Neuronal stem cell (in vitro differentiated cells): ENCODE measurements at regions not wholly inside any gene's neighbourhood (a gene's known extent, or its start where the extent isn't known, plus 50 kb on each side); places are given as distances from the start of the nearest gene placed in this dataset.
"Not testable (repeated sequence)": the region's sequence is repeated elsewhere in the genome, so short reads cannot be mapped to it uniquely, and the experiment has no call there.

ENCODE experiments used
- DNase-seq: peaks from one replicate; pipeline ENCODE4 v3.0.0-alpha.2; 2013; ENCODE audit warnings: low spot score
- H2AFZ ChIP-seq: one replicate; pipeline ENCODE4 v1.6.1; 2013; ENCODE audit warnings: mild to moderate bottlenecking, low read length, inconsistent platforms
- H2AK5ac ChIP-seq: 2 replicates; pipeline ENCODE4 v1.6.1; 2013; ENCODE audit warnings: low read depth, mild to moderate bottlenecking, inconsistent platforms, low read length, moderate library complexity, mixed read lengths
- H2BK120ac ChIP-seq: 2 replicates; pipeline ENCODE4 v1.6.1; 2013; ENCODE audit warnings: low read depth, mild to moderate bottlenecking, inconsistent platforms, low read length, moderate library complexity, mixed read lengths
- H2BK12ac ChIP-seq: one replicate; pipeline ENCODE4 v1.6.1; 2013; ENCODE audit warnings: low read length, inconsistent platforms
- H2BK15ac ChIP-seq: 2 replicates; pipeline ENCODE4 v1.6.1; 2013; ENCODE audit warnings: mild to moderate bottlenecking, low read length, inconsistent platforms, mixed read lengths
- H2BK5ac ChIP-seq: one replicate; pipeline ENCODE4 v1.6.1; 2013; ENCODE audit warnings: inconsistent platforms, mild to moderate bottlenecking, low read length, moderate library complexity
- H3K14ac ChIP-seq: one replicate; pipeline ENCODE4 v1.6.1; 2013; ENCODE audit warnings: low read length, inconsistent platforms
- H3K18ac ChIP-seq: 2 replicates; pipeline ENCODE4 v1.6.1; 2013; ENCODE audit warnings: low read length, inconsistent platforms
- H3K23ac ChIP-seq: 2 replicates; pipeline ENCODE4 v1.6.1; 2013; ENCODE audit warnings: low read depth, mild to moderate bottlenecking, mixed read lengths, low read length, inconsistent platforms; ENCODE audit not compliant: poor library complexity
- H3K27ac ChIP-seq: replicated peaks from 3 replicates; pipeline ENCODE4 v1.5.1; 2013; ENCODE audit warnings: low read length, inconsistent platforms
- H3K27me3 ChIP-seq, 3 experiments: 2 replicates each; pipeline ENCODE4 v1.6.1; 2013; ENCODE audit warnings: low read length in 3 of 3, mild to moderate bottlenecking in 2 of 3, inconsistent platforms in 1 of 3, low read depth in 1 of 3, mixed read lengths in 1 of 3, moderate library complexity in 1 of 3; ENCODE audit not compliant: control insufficient read depth in 3 of 3, insufficient read depth in 3 of 3
- H3K36me3 ChIP-seq, 2 donors: replicated peaks in 1 of 2; 2 replicates each; pipeline ENCODE4 v1.6.1; 2013; ENCODE audit warnings: low read length in 2 of 2; ENCODE audit not compliant: control insufficient read depth in 2 of 2, insufficient read depth in 2 of 2
- H3K4ac ChIP-seq: 2 replicates; pipeline ENCODE4 v1.6.1; 2013; ENCODE audit warnings: inconsistent platforms, mild to moderate bottlenecking, low read length, moderate library complexity
- H3K4me1 ChIP-seq, 2 donors: 1 replicate in 1 of 2; 2 replicates in 1 of 2; pipeline ENCODE4 v1.6.1; 2013; ENCODE audit warnings: low read length in 2 of 2, low read depth in 1 of 2; ENCODE audit not compliant: control insufficient read depth in 2 of 2, insufficient read depth in 1 of 2
- H3K4me2 ChIP-seq: one replicate; pipeline ENCODE4 v1.6.1; 2013; ENCODE audit warnings: mild to moderate bottlenecking, low read length, inconsistent platforms; ENCODE audit not compliant: insufficient read depth, poor library complexity, severe bottlenecking
- H3K4me3 ChIP-seq, 2 donors: 2 replicates each; pipeline ENCODE4 v1.5.1; 2013; ENCODE audit warnings: low read length in 2 of 2, mild to moderate bottlenecking in 2 of 2, inconsistent platforms in 1 of 2, moderate library complexity in 1 of 2
- H3K79me1 ChIP-seq: one replicate; pipeline ENCODE4 v1.6.1; 2013; ENCODE audit warnings: low read depth, mild to moderate bottlenecking, inconsistent platforms, low read length, moderate library complexity
- H3K9ac ChIP-seq: one replicate; pipeline ENCODE4 v1.6.1; 2013; ENCODE audit warnings: mild to moderate bottlenecking, low read depth, low read length, inconsistent platforms; ENCODE audit not compliant: poor library complexity
- H3K9me3 ChIP-seq, 2 donors: replicated peaks in 1 of 2; 2 replicates each; pipeline versions ENCODE3 to v1.6.1; 2013; ENCODE audit warnings: low read length in 2 of 2, mild to moderate bottlenecking in 2 of 2, inconsistent platforms in 1 of 2, low read depth in 1 of 2, mixed read lengths in 1 of 2, moderate library complexity in 1 of 2; ENCODE audit not compliant: control insufficient read depth in 2 of 2, insufficient read depth in 1 of 2
- H4K8ac ChIP-seq: one replicate; pipeline ENCODE4 v1.6.1; 2013; ENCODE audit warnings: low read depth, mild to moderate bottlenecking, inconsistent platforms, low read length, moderate library complexity
- H4K91ac ChIP-seq: one replicate; pipeline ENCODE4 v1.6.1; 2013; ENCODE audit warnings: low read length, low read depth, mild to moderate bottlenecking, inconsistent platforms; ENCODE audit not compliant: poor library complexity
- WGBS, 2 donors: extraction: QIAGEN DNeasy Blood & Tissue Kit; methylation state at CpG; one replicate each; pipeline ENCODE4 v1.1.7; 2013; ENCODE audit warnings: missing lambda C conversion rate in 2 of 2, mixed read lengths in 1 of 2; ENCODE audit not compliant: insufficient read length in 2 of 2, insufficient replicate concordance in 1 of 2; ENCODE audit errors: extremely low coverage in 2 of 2; 5-methylcytosine and 5-hydroxymethylcytosine counted together

- no peak overlapping the region for H2BK15ac ChIP-seq
- peaks cover 0 to 4% of the 10 kb centered on the region in 2 donors for H3K4me1 ChIP-seq
- H2BK12ac ChIP-seq: no peak overlapping the region
- no peak overlapping the region for H3K9ac ChIP-seq
- peak overlapping the region; percentile 53 for H3K18ac ChIP-seq
- H3K27me3 ChIP-seq: no peaks in the 10 kb centered on the region
- H3K9me3 ChIP-seq: no peaks in the 10 kb centered on the region
- peak overlapping the region; percentile 29 for H2AFZ ChIP-seq
- H2BK120ac ChIP-seq: no peak overlapping the region
- no peak for DNase-seq
- no peak overlapping the region for H2BK5ac ChIP-seq
- H3K79me1 ChIP-seq: no peaks in the 10 kb centered on the region
- peak overlapping the region; percentile 65 for H4K8ac ChIP-seq
- peak overlapping the region; percentile 3 for H3K4ac ChIP-seq
- peak overlapping the region; percentile 15 for H3K27ac ChIP-seq
- peak overlapping the region; percentile 84 for H3K14ac ChIP-seq
- peak overlapping the region; percentile 72 for H4K91ac ChIP-seq
- no peaks in the 10 kb centered on the region for H3K36me3 ChIP-seq
- H3K23ac ChIP-seq: peak overlapping the region; percentile 65
- H3K4me2 ChIP-seq: no peak overlapping the region
- no peak overlapping the region for H3K4me3 ChIP-seq
- H2AK5ac ChIP-seq: peak overlapping the region; percentile 34
- no CpG with 5 or more reads among the region's 5 CpGs for WGBS, 2 donors
Measured at GRCh38 chr4:170465429-170465828, 375.7 kb upstream of the AADAT start.

GRCh38 chr4:170464614-170465197 lies 374.9 kb upstream of the AADAT start:
- Histone ChIP-seq H3K9me3 (no peaks in the 10 kb centered on the region), H3K27ac (no peak overlapping the region), H4K91ac (no peak overlapping the region), H2BK15ac (no peak overlapping the region), H3K23ac (no peak overlapping the region), H3K9ac (no peak overlapping the region), H2BK12ac (no peak overlapping the region), H3K14ac (peak overlapping the region; percentile 84), H2BK5ac (no peak overlapping the region), H3K79me1 (no peaks in the 10 kb centered on the region), H2BK120ac (no peak overlapping the region), H3K27me3 (no peaks in the 10 kb centered on the region), H3K18ac (no peak overlapping the region), H3K4ac (peak overlapping the region; percentile 3), H4K8ac (no peak overlapping the region), H3K4me1 (peaks cover 0 to 4% of the 10 kb centered on the region in 2 donors), H2AK5ac (peak overlapping the region; percentile 34), H2AFZ (no peak overlapping the region), H3K4me2 (no peak overlapping the region), H3K4me3 (no peak overlapping the region), H3K36me3 (no peaks in the 10 kb centered on the region)
- no peak for DNase-seq
- WGBS, 2 donors: no CpG with 5 or more reads among the region's 5 CpGs

GRCh38 chr4:170446782-170447181 lies 357.0 kb upstream of the AADAT start:
- Histone ChIP-seq H4K91ac (no peak overlapping the region), H3K4ac (no peak overlapping the region), H3K79me1 (no peaks in the 10 kb centered on the region), H3K18ac (no peak overlapping the region), H3K9me3 (no peaks in the 10 kb centered on the region), H3K23ac (no peak overlapping the region), H3K4me2 (no peak overlapping the region), H3K14ac (no peak overlapping the region), H2BK12ac (no peak overlapping the region), H3K4me1 (no peaks in the 10 kb centered on the region), H3K36me3 (no peaks in the 10 kb centered on the region), H2BK5ac (no peak overlapping the region), H2BK15ac (no peak overlapping the region), H3K27ac (no peak overlapping the region), H2BK120ac (no peak overlapping the region), H4K8ac (no peak overlapping the region), H3K27me3 (no peaks in the 10 kb centered on the region), H2AK5ac (no peak overlapping the region), H2AFZ (no peak overlapping the region), H3K4me3 (no peak overlapping the region), H3K9ac (no peak overlapping the region)
- no CpG with 5 or more reads among the region's 3 CpGs for WGBS, 2 donors
- DNase-seq: no peak

- not testable (repeated sequence) for H4K91ac ChIP-seq, H2BK12ac ChIP-seq, H3K4me3 ChIP-seq, H3K4me1 ChIP-seq, H3K36me3 ChIP-seq, H3K79me1 ChIP-seq, DNase-seq, H2BK120ac ChIP-seq, H4K8ac ChIP-seq, H3K23ac ChIP-seq, H2BK15ac ChIP-seq, H3K27ac ChIP-seq, H3K9ac ChIP-seq, H3K14ac ChIP-seq, H2BK5ac ChIP-seq, H3K18ac ChIP-seq, H3K4me2 ChIP-seq, H3K4ac ChIP-seq, H3K9me3 ChIP-seq, H2AFZ ChIP-seq, H3K27me3 ChIP-seq, H2AK5ac ChIP-seq
- WGBS, 2 donors: no CpG with 5 or more reads among the region's 2 CpGs
Measured at GRCh38 chr4:170441146-170441545, 351.4 kb upstream of the AADAT start.
